ENCODE measurements at regions not wholly inside any gene's neighbourhood (a gene's known extent, or its start where the extent isn't known, plus 50 kb on each side); places are given as distances from the start of the nearest gene placed in this dataset.

GRCh38 chr13:40379196-40379595 lies 287.2 kb downstream of the FOXO1 start:
- no peak for TF ChIP-seq MYC (IDR thresholded peaks at IDR 0.05; ENCODE audit: low read depth, low read length)
- no peak for TF ChIP-seq POLR2A (IDR thresholded peaks at IDR 0.05; ENCODE audit: extremely low read depth, insufficient read length)
- TF ChIP-seq CTCF (IDR thresholded peaks at IDR 0.05; ENCODE audit: low read depth, low read length): no peak
- TF ChIP-seq, protein P1, sequence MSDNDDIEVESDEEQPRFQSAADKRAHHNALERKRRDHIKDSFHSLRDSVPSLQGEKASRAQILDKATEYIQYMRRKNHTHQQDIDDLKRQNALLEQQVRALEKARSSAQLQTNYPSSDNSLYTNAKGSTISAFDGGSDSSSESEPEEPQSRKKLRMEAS (IDR thresholded peaks at IDR 0.05; ENCODE audit: low read depth, low read length): no peak
- DNase-seq (ENCODE audit: low read depth): no peak
- H3K4me3 ChIP-seq (ENCODE audit: low read depth, low read length): no peak overlapping the region

- TF ChIP-seq CTCF (IDR thresholded peaks at IDR 0.05; ENCODE audit: low read depth, low read length): no peak
- no peak for TF ChIP-seq POLR2A (IDR thresholded peaks at IDR 0.05; ENCODE audit: extremely low read depth, insufficient read length)
- TF ChIP-seq, protein P1 (IDR thresholded peaks at IDR 0.05; ENCODE audit: low read depth, low read length): no peak
- TF ChIP-seq MYC (IDR thresholded peaks at IDR 0.05; ENCODE audit: low read depth, low read length): no peak
- no peak overlapping the region for H3K4me3 ChIP-seq (ENCODE audit: low read depth, low read length)
- no peak for DNase-seq (ENCODE audit: low read depth)
These were observed 286.5 kb downstream of the FOXO1 start for GRCh38 chr13:40379794-40380578.

GRCh38 chr13:40381935-40382764 lies 284.3 kb downstream of the FOXO1 start:
- TF ChIP-seq, protein P1 (IDR thresholded peaks at IDR 0.05; ENCODE audit: low read depth, low read length): no peak
- TF ChIP-seq CTCF (IDR thresholded peaks at IDR 0.05; ENCODE audit: low read depth, low read length) (no peak), MYC (IDR thresholded peaks at IDR 0.05; ENCODE audit: low read depth, low read length) (no peak), POLR2A (IDR thresholded peaks at IDR 0.05; ENCODE audit: extremely low read depth, insufficient read length) (no peak)
- DNase-seq (ENCODE audit: low read depth): no peak
- H3K4me3 ChIP-seq (ENCODE audit: low read depth, low read length): no peak overlapping the region

- no peak overlapping the region for H3K4me3 ChIP-seq (ENCODE audit: low read depth, low read length)
- no peak for DNase-seq (ENCODE audit: low read depth)
- TF ChIP-seq, protein P1 (IDR thresholded peaks at IDR 0.05; ENCODE audit: low read depth, low read length): no peak
- no peak for TF ChIP-seq MYC (IDR thresholded peaks at IDR 0.05; ENCODE audit: low read depth, low read length)
- TF ChIP-seq CTCF (IDR thresholded peaks at IDR 0.05; ENCODE audit: low read depth, low read length): no peak
- no peak for TF ChIP-seq POLR2A (IDR thresholded peaks at IDR 0.05; ENCODE audit: extremely low read depth, insufficient read length)
These were observed 283.3 kb downstream of the FOXO1 start for GRCh38 chr13:40383132-40383531.

- DNase-seq (ENCODE audit: low read depth): no peak
- TF ChIP-seq CTCF (IDR thresholded peaks at IDR 0.05; ENCODE audit: low read depth, low read length) (no peak), MYC (IDR thresholded peaks at IDR 0.05; ENCODE audit: low read depth, low read length) (no peak), POLR2A (IDR thresholded peaks at IDR 0.05; ENCODE audit: extremely low read depth, insufficient read length) (no peak)
- TF ChIP-seq, protein P1 (IDR thresholded peaks at IDR 0.05; ENCODE audit: low read depth, low read length): no peak
These were observed 282.6 kb downstream of the FOXO1 start for GRCh38 chr13:40383885-40384284.

More at GRCh38 chr13:40383885-40384284, 282.6 kb downstream of the FOXO1 start:
- no peak overlapping the region for H3K4me3 ChIP-seq (ENCODE audit: low read depth, low read length)

Measured in NB4 (cell line).